GM12873 (cell line): ENCODE measurements at regions not wholly inside any gene's neighbourhood (a gene's known extent, or its start where the extent isn't known, plus 50 kb on each side); places are given as distances from the start of the nearest gene placed in this dataset.

Experiments
- CTCF ChIP-seq: IDR thresholded peaks from 2 replicates; pipeline ENCODE4 v1.5.1; 2012; ENCODE audit warnings: low read depth, mild to moderate bottlenecking, moderate library complexity, low read length, control low read depth; ENCODE audit not compliant: insufficient read depth; ENCODE audit errors: missing control alignments

- no peak for TF ChIP-seq CTCF
Observed at GRCh38 chr2:9790702-9791225, 52.5 kb upstream of the TAF1B start.

- no peak for TF ChIP-seq CTCF
Observed at GRCh38 chr2:9791711-9792110, 51.6 kb upstream of the TAF1B start.

GRCh38 chr2:9793156-9793917 is 49.9 kb upstream of the TAF1B start:
- no peak for TF ChIP-seq CTCF
